ENCODE measurements at regions not wholly inside any gene's neighbourhood (a gene's known extent, or its start where the extent isn't known, plus 50 kb on each side); places are given as distances from the start of the nearest gene placed in this dataset.

DNA sequence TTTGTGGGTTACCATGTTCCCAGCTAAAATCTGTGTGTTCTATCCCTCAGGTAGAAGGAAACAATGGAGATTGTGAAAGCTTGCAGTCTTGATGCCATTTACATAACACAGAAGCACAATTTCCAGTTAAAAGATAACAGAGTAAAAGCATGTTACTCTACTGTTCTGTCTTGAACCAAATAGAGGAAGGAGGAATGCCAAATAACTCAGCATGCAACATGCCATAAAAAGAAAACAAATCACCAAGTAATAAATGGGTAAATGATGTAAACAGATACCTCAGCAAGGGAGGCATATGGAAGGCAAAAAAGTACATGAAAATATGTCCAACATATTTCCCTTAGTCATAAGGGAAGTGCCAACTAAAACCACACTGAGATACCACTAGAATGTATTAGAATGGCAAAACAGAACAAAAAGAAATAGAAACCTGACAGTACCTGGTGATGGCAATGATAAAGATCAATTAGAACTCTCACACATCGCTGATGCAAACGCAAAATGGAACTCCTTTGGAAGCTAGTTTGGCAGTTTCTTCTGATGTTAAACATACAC, 502.6 kb upstream of the HS3ST1 start:
- no peak for DNase-seq (ENCODE audit: low read depth)

DNA sequence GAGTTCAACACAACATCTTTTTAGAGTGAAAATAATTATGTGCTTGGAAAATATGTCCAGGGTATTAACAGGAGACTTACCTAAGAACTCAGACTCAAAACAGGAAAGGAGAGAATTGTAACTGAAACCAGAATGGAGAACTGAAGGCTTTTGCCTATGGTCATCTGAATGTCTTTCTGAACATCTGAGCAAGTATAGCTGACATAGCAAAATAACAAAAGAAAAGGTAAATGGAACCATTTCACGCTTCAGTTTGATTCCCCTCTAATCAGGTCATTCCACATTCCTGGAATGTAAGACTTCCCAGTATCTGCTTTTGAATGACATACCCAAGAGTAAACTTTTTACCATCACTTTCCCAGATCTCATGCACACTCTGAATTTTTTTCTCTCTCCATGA, 500.4 kb upstream of the HS3ST1 start:
- no peak for DNase-seq (ENCODE audit: low read depth)

DNA sequence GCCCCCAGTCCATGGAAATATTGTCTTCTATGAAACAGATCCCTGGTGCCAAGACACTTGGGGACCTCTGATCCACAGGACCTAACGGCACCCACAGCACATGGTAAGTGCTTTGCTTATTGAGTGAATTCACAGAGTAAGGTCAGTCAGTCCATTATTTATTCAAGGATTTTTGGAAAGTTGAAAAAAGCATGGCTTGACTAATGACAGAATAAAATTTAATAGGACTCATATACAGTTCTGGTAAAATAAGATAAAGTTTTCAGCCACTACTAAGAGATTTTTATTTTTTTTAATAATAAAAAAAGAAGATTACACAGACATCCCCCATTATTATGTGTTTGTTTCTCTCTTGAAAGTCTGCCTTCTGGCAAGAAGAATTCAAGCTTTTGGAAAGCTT, 490.6 kb upstream of the HS3ST1 start:
- DNase-seq (ENCODE audit: low read depth) = no peak

DNA sequence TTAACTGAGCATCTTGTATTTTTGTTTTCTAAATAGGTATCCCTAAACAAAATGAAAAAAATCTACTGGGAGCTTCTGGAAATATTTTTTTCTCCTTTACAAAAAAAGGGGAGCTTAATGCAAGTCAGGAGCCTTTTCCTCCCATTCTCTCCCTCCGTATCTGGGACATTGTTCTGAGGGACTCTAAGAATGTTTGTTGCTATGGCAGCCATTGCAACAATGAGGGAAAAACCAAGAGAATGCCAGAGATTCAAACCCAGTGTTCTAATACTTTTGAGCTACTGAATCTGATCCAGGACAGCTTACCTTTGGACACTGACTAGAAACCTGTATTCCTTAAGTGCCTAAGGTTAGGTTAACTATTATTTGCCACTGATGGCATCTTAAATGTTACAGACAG, 485.7 kb upstream of the HS3ST1 start:
- peak; percentile 1 for DNase-seq (ENCODE audit: low read depth)

DNA sequence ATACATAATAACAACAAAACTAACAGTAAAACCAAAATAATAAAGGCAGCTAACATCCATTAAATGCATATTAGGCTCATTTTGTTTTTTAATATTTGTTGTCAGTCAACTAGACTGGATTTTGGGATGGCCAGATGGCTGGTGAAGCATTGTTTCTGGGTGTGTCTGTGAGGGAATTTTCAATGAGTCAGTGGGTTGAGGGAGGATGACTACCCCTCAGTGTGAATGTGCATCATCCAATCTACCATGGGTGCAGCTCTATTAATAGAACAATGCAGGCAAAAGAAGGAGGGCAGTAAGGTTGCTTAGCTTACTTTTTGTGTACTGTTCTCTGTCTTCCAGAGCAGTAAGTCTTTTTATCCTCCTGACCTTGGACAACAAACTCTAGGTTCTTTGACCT, 484.2 kb upstream of the HS3ST1 start:
- DNase-seq (ENCODE audit: low read depth) = peak; percentile 3

DNA sequence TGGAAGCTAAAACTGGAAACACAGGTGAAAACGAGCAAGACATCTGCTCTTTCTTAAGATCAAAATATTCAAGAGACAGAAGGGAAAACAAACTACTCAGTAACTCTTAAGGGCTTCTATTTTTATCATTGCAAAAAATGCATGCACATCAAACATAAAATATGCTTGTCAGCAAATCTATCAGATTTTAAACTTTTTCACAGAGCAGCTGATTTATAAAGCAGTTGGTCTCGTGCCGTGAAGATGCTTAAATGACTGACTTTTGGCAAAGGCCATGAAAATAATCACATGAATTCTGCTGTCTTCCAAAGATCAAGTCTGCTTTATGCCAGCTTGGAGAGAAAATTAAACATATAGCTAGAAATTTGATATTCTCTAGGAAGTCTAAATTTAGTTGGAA, 482.1 kb upstream of the HS3ST1 start:
- no peak for DNase-seq (ENCODE audit: low read depth)

DNA sequence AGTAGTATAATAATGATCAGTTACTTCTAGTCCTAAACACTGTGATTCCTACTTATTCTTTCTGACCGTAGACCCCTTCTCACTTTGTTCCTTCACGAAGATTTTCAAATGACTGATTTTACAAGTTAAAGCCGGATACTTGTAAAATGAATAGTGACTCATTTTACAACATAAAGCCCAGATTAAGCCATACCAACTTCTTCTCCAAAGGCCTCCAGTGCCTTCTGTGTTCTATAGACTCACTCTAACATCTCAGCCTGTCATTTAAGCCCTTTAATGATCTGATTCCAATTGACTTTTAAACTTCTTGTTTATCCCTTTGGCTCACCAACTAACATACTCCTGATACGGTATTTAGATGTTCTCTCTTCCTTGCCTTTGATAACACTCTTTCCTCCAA, 480.0 kb upstream of the HS3ST1 start:
- no peak for DNase-seq (ENCODE audit: low read depth)

DNA sequence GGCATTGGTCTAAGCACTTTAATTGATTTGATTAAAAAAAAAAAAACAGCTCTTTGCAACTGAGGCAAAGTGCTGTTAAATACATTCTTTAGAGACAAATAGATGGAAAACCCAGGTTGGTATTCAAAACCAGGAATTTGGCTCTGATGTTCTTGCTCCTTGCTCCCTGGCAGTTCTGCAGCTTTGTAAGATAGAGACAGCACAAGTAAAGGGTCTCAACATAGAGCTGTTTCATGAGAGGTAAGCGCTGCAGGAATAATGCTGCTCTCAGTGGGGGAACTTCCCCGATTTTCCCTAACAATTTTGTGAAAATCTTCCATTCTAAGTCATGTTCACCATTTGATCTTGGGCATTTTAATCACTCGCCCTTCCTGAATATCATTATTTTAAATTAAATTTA, 479.5 kb upstream of the HS3ST1 start:
- no peak for DNase-seq (ENCODE audit: low read depth)

DNA sequence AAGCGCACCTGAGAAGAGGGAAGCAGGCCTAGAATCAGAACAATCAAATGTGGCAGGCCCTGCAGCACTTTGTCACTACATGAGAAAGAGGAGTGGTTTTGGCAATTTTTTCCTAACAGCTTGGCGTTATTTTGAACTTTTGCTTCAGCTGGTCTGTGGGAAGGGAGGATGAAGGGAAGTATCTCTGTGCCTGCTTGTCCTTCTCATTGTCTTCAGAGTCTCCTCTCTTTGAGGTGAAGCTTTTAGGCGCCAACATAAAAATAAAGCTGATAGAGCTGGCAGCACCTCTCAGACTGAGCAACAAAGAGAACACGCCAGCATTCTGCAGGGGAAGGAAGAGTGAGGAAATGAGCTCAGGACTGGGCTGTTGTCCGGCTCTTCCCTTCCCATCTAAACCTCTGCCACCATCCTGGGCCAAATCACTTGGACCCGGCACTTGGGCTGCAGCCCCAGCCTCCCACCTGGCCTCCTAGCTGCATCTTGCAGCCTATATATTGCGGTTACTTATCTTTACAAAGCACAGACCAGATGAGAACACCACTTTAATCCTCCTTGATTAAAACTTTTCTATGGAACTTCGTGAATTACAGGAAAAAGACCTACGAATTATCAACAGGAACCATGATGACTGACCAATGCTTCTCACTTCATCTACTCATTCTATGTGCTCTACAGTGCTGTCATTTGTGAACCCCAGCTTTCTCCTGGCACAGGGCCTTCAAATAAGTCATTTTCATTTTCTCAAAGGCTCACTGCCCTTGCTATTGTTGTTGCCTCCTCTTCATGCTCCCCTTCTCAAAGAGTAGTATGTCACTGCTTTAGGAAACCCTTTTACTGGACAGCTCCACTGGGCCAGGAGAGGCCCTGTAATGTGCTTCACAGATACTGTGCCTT, 476.4 kb upstream of the HS3ST1 start:
- DNase-seq (ENCODE audit: low read depth) = no peak

DNA sequence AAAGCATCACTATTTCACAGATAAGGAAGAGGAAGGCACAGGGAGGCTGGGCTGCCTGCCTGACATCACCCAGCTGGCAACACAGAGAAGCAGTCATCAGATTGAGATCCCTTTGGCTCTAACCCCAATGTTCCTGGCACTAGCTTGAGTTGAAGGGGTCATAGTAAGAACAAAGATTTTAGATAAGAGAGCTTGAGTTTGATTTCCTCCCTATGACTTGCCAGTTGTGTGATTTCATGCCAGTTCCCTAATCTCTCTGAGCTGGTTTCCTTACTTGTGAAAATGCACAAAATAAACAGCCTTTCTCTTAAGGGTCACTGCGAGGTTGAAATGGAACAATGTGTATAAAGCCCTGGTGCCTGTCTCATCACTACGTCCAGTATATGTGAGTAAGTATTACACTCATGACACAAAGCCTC, 475.4 kb upstream of the HS3ST1 start:
- no peak for DNase-seq (ENCODE audit: low read depth)

DNA sequence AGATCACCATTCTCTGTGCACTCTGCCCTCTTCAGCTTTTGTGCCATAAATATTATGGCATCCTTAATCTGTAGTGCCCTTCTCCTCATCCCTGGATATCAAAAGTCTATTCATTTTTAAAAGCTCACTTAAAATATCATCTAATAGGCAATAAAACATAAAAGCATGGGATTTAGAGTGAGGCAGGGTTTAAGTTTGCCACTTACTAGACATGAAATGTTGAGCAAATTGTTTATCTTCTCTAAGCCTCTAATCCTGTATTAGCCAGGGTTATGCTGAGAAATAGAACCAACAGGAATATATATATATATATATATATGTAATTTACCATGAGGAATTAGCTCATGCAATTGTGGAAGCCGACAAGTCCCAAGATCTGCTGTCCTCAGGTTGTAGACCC, 472.4 kb upstream of the HS3ST1 start:
- DNase-seq (ENCODE audit: low read depth) = no peak

DNA sequence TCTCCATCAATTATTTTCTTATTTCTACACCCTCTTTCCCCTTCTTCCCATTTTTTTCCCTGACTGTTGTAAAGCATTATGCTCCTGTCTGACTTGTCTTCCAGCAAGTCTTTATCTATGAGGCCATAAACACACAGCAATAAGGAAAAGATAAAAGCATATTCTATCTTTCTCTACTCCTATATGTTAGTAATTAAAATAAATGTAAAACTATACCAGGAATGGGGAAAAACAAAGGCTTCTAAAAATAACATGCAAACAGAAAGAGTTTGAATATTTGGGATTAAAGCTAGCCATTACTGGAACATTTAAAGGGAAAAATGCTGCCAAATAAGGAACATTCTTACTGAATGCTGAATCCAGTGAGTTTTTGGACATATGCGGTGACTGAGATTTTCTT, 471.7 kb upstream of the HS3ST1 start:
- DNase-seq (ENCODE audit: low read depth) = no peak

DNA sequence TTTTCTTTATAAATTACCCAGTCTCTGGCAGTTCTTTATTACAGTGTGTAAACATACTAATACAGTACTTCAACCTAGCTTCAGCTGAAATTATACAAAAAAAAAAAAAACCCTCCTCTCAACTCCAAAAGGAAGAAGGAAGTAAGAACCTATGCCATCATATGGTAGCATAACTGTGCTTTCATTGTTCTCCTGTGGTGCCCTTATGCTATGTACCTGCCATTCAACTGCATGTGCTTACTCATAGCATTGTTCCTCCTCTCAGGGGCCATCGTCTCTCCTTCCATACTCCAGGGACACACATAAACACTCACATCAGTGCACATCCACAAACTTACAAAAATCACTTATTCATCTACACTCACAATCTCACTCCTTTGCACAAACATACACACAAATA, 470.1 kb upstream of the HS3ST1 start:
- DNase-seq (ENCODE audit: low read depth) = no peak

DNA sequence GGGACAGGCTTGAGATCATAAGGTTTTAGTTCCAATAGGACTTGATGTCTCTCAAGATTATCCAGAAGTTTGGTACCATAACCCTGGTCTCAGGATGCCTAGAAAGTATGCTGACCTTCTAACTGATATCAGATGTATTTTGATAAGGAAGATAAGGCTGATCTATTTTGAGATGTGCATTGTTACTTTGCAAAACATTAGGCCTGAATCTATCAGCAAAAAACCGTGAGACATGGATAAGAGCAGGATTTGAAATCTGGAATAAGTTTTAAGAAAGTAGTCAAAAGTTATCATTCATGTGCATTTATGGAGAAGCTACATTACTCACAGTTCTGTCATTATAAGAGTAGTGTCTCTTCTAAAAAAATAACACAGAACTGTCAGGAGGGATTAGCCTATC, 467.1 kb upstream of the HS3ST1 start:
- DNase-seq (ENCODE audit: low read depth) = no peak

DNA sequence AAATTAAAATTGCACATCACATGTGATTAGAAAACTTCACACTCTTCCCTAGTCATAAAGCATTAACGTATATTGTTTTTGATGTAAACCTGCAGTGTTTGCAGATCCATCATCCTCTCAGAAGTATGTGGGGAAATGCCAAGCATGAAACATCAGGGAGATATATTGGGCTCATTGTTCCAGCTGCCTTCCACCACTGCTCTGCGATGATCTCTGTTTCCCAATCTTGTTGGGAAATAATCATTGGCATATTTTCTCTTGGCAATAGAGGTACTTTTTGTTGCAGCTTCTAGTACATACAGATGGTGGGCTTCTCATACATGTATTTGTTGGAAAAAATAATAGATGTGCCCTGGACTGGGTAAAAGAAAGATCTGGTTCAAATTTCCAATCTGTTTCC, 466.3 kb upstream of the HS3ST1 start:
- DNase-seq (ENCODE audit: low read depth) = no peak

DNA sequence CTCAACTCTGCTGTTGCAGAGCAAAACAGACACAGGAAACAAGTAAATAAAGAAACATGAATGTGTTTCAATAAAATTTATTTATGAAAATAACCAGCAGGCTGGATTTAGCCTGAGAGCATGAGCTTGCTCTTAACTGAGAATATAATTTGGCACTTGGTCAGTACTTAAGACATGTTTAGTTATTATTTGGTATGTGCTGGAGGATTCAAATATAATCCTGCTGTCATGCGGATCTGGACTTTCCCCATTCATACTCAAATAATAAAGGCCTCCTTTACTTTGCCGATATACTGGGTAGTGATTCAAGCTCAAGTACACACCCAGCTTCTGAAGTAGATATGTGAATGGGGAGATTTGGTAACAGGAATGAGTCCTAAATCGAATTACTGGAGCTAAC, 465.5 kb upstream of the HS3ST1 start:
- DNase-seq (ENCODE audit: low read depth) = no peak

DNA sequence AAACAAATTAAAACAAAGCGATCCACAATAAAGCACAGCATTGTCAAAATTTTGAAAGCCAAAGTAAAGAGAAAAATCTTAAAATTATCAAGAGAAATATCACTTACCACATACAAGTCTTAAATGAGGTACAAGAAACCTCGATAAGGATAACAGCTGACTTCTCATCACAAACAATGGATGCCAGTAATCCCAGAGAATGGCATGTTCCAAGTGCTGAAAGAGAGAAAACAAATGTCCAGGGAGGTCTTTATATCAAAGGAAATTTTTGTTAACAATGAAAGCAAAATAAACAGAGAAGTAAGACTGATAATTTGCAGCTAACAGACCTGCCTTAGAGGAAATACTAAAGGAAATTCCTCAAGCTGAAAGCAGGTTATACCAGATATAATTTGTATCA, 460.4 kb upstream of the HS3ST1 start:
- DNase-seq (ENCODE audit: low read depth) = no peak

DNA sequence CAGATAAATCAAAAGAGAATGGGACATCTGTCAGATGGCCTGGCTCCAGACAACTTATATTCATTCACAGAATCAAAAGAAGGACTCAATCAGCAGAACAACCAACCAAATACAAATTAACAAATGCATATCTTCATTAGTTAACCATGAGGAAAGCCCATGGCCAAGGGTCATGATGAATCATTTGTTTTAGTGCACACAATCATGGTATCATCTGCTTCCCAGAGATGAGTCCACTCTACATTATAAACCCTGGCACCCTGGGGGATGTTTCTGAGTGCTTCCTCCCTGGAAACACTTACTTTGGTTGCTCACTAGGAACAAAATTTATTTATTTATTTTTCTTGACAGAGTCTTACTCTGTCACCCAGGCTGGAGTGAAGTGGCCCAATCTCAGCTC, 453.3 kb upstream of the HS3ST1 start:
- DNase-seq (ENCODE audit: low read depth) = no peak

DNA sequence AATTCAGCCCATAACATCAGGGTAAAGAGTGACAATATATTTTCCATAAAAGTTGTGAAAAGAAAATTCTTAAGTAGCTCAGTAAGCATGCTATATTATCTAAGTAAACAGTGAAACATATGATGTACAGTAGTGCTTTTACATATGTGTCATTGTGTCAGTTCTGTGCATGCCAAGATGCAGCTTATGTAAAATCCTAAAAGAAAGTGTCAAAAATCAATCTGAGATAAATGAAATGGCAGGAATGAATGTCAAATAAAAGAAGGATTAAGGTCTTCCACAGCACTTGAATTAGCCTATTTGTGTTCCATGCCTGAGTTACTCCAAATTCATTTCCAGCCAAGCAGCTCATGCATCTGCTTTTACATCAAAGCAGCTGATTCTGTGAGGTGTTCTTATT, 452.7 kb upstream of the HS3ST1 start:
- no peak for DNase-seq (ENCODE audit: low read depth)

DNA sequence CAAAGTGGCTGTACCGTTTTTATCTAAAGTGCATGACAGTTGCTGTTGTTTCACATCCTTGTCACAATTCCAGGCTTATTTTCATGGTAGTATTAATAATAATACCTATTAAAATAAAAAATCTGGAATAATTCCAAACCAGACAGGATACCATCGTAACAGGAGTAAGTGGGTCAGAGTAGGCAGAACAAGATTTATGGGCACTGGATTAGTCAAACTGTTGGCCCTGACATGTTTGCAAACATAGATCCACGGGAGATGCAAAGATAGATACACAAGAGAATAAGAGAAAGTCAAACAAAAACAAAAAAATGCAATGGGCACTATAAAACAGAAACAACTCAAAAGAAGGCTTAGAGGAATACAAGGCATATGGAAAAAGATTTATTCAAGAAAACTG, 449.5 kb upstream of the HS3ST1 start:
- no peak for DNase-seq (ENCODE audit: low read depth)

DNA sequence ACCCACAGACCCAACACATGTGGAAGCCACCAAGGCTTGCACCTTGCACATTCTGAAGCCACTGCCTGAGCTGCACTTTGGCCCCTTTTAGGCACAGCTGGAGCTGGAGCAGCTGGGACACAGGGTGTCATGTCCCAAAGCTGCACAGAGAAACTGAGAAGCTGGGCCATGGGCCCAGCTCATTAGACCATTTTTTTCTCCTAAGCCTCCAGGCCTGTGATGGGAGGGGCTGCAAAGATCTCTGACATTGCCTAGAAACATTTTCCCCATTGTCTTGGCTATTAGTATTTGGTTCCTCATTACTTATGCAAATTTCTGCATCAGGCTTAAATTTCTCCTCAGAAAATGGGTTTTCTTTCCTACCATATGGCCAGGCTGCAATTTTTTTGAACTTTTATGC, 447.4 kb upstream of the HS3ST1 start:
- no peak for DNase-seq (ENCODE audit: low read depth)

DNA sequence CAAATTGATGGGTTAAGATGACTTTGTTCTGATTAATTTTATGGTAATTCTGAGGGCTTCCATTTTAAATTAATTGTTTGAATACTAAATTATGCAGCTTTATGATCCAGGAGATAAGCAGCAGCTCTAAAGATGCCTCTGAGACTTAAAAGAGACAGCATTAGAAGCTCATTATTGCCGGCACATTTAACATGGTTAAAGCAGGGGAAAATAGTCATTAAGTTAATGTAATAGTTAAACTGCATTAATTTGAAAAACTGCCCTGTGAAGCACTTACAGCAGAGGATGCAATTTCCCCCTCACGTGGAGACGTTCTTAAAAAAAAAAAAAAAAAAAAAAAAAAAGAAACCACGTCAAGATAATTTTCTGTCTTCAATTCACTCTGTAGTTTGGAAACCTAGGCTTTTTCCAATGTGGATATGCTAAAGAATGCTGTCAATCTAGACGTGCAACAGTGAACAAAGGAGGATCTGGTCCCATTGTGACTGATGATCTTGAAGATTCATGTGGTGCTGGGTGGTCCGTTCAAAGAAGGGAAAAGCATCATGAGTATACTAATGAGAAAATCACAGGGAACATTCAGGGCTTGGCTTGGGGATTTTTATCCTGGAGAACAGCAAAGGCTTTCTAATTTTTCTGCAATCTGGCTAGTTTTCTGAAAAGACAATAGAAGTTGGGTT, 440.6 kb upstream of the HS3ST1 start:
- no peak for DNase-seq (ENCODE audit: low read depth)

DNA sequence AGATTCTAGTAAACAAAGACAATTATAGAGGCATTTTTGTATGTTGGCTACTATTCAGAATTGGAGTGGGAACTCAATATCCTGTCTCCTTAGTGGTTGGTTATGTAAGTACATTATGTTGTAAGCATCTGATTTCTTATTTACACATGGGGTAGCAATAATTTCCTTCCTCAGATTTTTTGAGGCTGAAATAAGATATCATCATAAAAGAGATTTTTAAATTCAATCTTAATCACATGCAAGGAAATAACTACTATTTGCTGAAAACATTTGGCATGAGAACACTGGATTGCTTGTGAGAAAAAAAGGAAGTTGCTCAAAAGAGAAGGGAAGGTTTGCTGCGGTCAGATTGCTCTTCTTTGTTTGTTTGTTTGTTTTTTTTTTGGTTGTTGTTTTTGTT, 437.7 kb upstream of the HS3ST1 start:
- no peak for DNase-seq (ENCODE audit: low read depth)
